SK-N-SH (cell line): ENCODE measurements at regions not wholly inside any gene's neighbourhood (a gene's known extent, or its start where the extent isn't known, plus 50 kb on each side); places are given as distances from the start of the nearest gene placed in this dataset.
"Not testable (repeated sequence)": the region's sequence is repeated elsewhere in the genome, so short reads cannot be mapped to it uniquely, and the experiment has no call there.

ENCODE experiments used
- ELF1 ChIP-seq: IDR thresholded peaks from 2 replicates; pipeline ENCODE4 v1.4.0; 2012
- EP300 ChIP-seq, 2 experiments: IDR thresholded peaks; 2 replicates each; pipeline versions ENCODE4 v1.4.0 to v1.6.1; 2012; ENCODE audit warnings: borderline replicate concordance in 1 of 2, low read depth in 1 of 2, low read length in 1 of 2
- FOXM1 ChIP-seq: IDR thresholded peaks from 2 replicates; pipeline ENCODE4 v1.4.0; 2012; ENCODE audit warnings: low read depth, mild to moderate bottlenecking
- GABPA ChIP-seq: IDR thresholded peaks from 2 replicates; pipeline ENCODE4 v1.4.0; 2012; ENCODE audit warnings: low read depth, mild to moderate bottlenecking
- GATA2 ChIP-seq: sonication (generic); formaldehyde crosslinking; IDR thresholded peaks from 2 replicates; pipeline ENCODE4 v1.5.0; 2020; ENCODE audit warnings: mild to moderate bottlenecking, missing genetic modification reagents
- JUND ChIP-seq: IDR thresholded peaks from 2 replicates; pipeline ENCODE4 v1.4.0; 2012
- POLR2AphosphoS5 ChIP-seq: IDR thresholded peaks from 2 replicates; pipeline ENCODE4 v1.6.1; 2012; ENCODE audit warnings: low read depth, low read length
- RCOR1 ChIP-seq: fragments of 150-350 bp; IDR thresholded peaks from 2 replicates; pipeline ENCODE4 v1.6.1; 2017; ENCODE audit warnings: antibody characterized with exemption, low read length
- RXRA ChIP-seq: IDR thresholded peaks from 2 replicates; pipeline ENCODE4 v1.4.0; 2012; ENCODE audit warnings: low read depth, mild to moderate bottlenecking, borderline replicate concordance
- SMC3 ChIP-seq: IDR thresholded peaks from 2 replicates; pipeline ENCODE4 v1.6.1; 2012; ENCODE audit warnings: low read depth, low read length, improper control_type of control experiment
- TAF1 ChIP-seq: IDR thresholded peaks from 2 replicates; pipeline ENCODE4 v1.6.1; 2012; ENCODE audit warnings: low read depth, mild to moderate bottlenecking, low read length, moderate library complexity, borderline replicate concordance
- YY1 ChIP-seq: IDR thresholded peaks from 2 replicates; pipeline ENCODE4 v1.4.0; 2012; ENCODE audit warnings: low read depth, mild to moderate bottlenecking
- TF ChIP-seq, protein P1 (sequence below): fragments of 200-600 bp; sonication (generic); IDR thresholded peaks from 2 replicates; pipeline ENCODE4 v1.6.1; 2017; ENCODE audit warnings: antibody characterized with exemption, mild to moderate bottlenecking, moderate library complexity
- TF ChIP-seq, protein P2 (sequence below): IDR thresholded peaks from 2 replicates; pipeline ENCODE4 v1.4.0; 2012; ENCODE audit warnings: low read depth, borderline replicate concordance

DNA sequence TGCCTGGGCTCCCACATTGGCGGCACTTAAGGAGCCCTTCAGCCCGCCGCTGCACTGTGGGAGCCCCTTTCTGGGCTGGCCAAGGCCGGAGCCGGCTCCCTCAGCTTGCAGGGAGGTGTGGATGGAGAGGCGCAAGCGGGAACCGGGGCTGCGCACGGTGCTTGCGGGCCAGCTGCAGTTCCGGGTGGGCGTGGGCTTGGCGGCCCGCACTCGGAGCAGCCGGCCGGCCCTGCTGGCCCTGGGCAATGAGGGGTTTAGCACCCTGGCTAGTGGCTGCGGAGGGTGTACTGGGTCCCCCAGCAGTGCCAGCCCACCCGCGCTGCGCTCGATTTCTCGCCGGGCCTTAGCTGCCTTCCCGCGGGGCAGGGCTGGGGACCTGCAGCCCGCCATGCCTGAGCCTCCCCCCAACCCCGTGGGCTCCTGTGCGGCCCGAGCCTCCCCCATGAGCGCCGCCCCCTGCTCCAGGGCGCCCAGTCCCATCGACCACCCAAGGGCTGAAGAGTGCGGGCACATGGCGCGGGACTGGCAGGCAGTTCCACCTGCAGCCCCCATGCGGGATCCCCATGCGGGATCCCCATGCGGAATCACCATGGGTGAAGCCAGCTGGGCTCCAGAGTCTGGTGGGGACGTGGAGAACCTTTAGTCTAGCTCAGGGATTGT is 998.9 kb upstream of the MIR17HG start:
- TF ChIP-seq, protein P1, sequence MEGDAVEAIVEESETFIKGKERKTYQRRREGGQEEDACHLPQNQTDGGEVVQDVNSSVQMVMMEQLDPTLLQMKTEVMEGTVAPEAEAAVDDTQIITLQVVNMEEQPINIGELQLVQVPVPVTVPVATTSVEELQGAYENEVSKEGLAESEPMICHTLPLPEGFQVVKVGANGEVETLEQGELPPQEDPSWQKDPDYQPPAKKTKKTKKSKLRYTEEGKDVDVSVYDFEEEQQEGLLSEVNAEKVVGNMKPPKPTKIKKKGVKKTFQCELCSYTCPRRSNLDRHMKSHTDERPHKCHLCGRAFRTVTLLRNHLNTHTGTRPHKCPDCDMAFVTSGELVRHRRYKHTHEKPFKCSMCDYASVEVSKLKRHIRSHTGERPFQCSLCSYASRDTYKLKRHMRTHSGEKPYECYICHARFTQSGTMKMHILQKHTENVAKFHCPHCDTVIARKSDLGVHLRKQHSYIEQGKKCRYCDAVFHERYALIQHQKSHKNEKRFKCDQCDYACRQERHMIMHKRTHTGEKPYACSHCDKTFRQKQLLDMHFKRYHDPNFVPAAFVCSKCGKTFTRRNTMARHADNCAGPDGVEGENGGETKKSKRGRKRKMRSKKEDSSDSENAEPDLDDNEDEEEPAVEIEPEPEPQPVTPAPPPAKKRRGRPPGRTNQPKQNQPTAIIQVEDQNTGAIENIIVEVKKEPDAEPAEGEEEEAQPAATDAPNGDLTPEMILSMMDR = not testable (repeated sequence)
- not testable (repeated sequence) for TF ChIP-seq GATA2 (CRISPR knock-in tag); TAF1; POLR2AphosphoS5; FOXM1; ELF1; RCOR1; SMC3; JUND; RXRA; GABPA; YY1; EP300 (IDR thresholded peaks at IDR 0.05; ENCODE audit: borderline replicate concordance in 1 of 2, low read depth in 1 of 2, low read length in 1 of 2)
- TF ChIP-seq, protein P2, sequence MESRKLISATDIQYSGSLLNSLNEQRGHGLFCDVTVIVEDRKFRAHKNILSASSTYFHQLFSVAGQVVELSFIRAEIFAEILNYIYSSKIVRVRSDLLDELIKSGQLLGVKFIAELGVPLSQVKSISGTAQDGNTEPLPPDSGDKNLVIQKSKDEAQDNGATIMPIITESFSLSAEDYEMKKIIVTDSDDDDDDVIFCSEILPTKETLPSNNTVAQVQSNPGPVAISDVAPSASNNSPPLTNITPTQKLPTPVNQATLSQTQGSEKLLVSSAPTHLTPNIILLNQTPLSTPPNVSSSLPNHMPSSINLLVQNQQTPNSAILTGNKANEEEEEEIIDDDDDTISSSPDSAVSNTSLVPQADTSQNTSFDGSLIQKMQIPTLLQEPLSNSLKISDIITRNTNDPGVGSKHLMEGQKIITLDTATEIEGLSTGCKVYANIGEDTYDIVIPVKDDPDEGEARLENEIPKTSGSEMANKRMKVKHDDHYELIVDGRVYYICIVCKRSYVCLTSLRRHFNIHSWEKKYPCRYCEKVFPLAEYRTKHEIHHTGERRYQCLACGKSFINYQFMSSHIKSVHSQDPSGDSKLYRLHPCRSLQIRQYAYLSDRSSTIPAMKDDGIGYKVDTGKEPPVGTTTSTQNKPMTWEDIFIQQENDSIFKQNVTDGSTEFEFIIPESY = not testable (repeated sequence)
